ENCODE measurements at regions not wholly inside any gene's neighbourhood (a gene's known extent, or its start where the extent isn't known, plus 50 kb on each side); places are given as distances from the start of the nearest gene placed in this dataset.

DNA sequence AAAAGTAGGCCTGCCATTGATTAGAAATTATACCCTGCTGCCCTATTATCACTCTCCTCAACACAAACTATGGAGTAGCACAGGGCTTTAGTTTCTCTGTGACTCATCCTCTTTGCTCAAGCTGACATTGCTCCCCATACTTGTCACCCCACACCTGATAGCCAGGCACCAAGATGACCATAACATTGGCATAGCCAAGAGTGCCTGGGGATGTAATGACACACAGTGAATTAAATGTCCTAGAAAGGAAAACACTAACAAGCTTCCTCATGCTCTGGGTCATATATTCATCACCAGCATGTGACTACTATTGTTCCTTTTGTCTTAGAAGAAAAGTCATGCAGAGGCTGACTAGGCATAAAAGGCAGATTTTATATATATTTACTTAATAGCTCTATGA, 137.8 kb upstream of the RND3 start:
- no peak for TF ChIP-seq CTCF (IDR thresholded peaks at IDR 0.05)
- no peak for TF ChIP-seq POLR2A (IDR thresholded peaks at IDR 0.05)
